ENCODE measurements at regions not wholly inside any gene's neighbourhood (a gene's known extent, or its start where the extent isn't known, plus 50 kb on each side); places are given as distances from the start of the nearest gene placed in this dataset.

- no peak for FAIRE-seq
- 82 to 85% methylated on average over 4 of the region's 4 CpGs for WGBS, 2 donors
- no peak for DNase-seq
- intact Hi-C loops (cut with DNase I): no loop called here
- Histone ChIP-seq H3K27ac (no peak overlapping the region), H3K36me3 (no peaks in the 10 kb centered on the region), H3K9me3 (no peaks in the 10 kb centered on the region), H3K4me3 (no peak overlapping the region), H3K4me1 (no peaks in the 10 kb centered on the region), H3K27me3 (no peaks in the 10 kb centered on the region)
- no peak for ATAC-seq
- TF ChIP-seq CTCF (IDR thresholded peaks at IDR 0.05): no peak
Observed at GRCh38 chr4:148522995-148523394, 80.8 kb upstream of the NR3C2 start.

- FAIRE-seq: no peak
- WGBS, 2 donors: 66 to 68% methylated on average over 1 of the region's 1 CpG
- intact Hi-C loops (cut with DNase I): no loop called here
- no peaks in the 10 kb centered on the region for H3K36me3 ChIP-seq
- no peaks in the 10 kb centered on the region for H3K4me1 ChIP-seq
- no peaks in the 10 kb centered on the region for H3K9me3 ChIP-seq
- ATAC-seq: peak in 1 of 4 donors; percentile 46
- no peak overlapping the region for H3K27ac ChIP-seq
- no peaks in the 10 kb centered on the region for H3K27me3 ChIP-seq
- H3K4me3 ChIP-seq: no peak overlapping the region
- TF ChIP-seq CTCF (IDR thresholded peaks at IDR 0.05): no peak
- no peak for DNase-seq
Observed at GRCh38 chr4:148515248-148515647, 73.0 kb upstream of the NR3C2 start.

GRCh38 chr4:148514581-148514980, 72.4 kb upstream of the NR3C2 start:
- FAIRE-seq (no peak), ATAC-seq (no peak), DNase-seq (no peak)
- no peak for TF ChIP-seq CTCF (IDR thresholded peaks at IDR 0.05)
- Histone ChIP-seq H3K27ac (no peak overlapping the region), H3K4me1 (no peaks in the 10 kb centered on the region), H3K4me3 (no peak overlapping the region), H3K36me3 (no peaks in the 10 kb centered on the region), H3K9me3 (no peaks in the 10 kb centered on the region), H3K27me3 (no peaks in the 10 kb centered on the region)
- WGBS, 2 donors: 83 to 84% methylated on average over 2 of the region's 2 CpGs
- intact Hi-C loops (cut with DNase I): no loop called here

- H3K27ac ChIP-seq: no peak overlapping the region
- H3K27me3 ChIP-seq: no peaks in the 10 kb centered on the region
- no peaks in the 10 kb centered on the region for H3K4me1 ChIP-seq
- WGBS, 2 donors: 62 to 70% methylated on average over 1 of the region's 1 CpG
- no peak for TF ChIP-seq CTCF (IDR thresholded peaks at IDR 0.05)
- no peak for DNase-seq
- intact Hi-C loops (cut with DNase I): no loop called here
- no peak for ATAC-seq
- no peaks in the 10 kb centered on the region for H3K9me3 ChIP-seq
- H3K36me3 ChIP-seq: no peaks in the 10 kb centered on the region
- H3K4me3 ChIP-seq: no peak overlapping the region
- FAIRE-seq: no peak
Observed at GRCh38 chr4:148514041-148514440, 71.8 kb upstream of the NR3C2 start.

- 96 to 97% methylated on average over 2 of the region's 2 CpGs for WGBS, 2 donors
- Histone ChIP-seq H3K36me3 (no peaks in the 10 kb centered on the region), H3K9me3 (no peaks in the 10 kb centered on the region), H3K4me3 (no peak overlapping the region), H3K4me1 (no peaks in the 10 kb centered on the region), H3K27me3 (no peaks in the 10 kb centered on the region), H3K27ac (no peak overlapping the region)
- intact Hi-C loops (cut with DNase I): no loop called here
- TF ChIP-seq CTCF (IDR thresholded peaks at IDR 0.05): no peak
- no peak for FAIRE-seq
- no peak for DNase-seq
- ATAC-seq: no peak
Observed at GRCh38 chr4:148510211-148510610, 68.0 kb upstream of the NR3C2 start.
